ENCODE measurements at regions not wholly inside any gene's neighbourhood (a gene's known extent, or its start where the extent isn't known, plus 50 kb on each side); places are given as distances from the start of the nearest gene placed in this dataset.
"Not testable (repeated sequence)": the region's sequence is repeated elsewhere in the genome, so short reads cannot be mapped to it uniquely, and the experiment has no call there.

DNA sequence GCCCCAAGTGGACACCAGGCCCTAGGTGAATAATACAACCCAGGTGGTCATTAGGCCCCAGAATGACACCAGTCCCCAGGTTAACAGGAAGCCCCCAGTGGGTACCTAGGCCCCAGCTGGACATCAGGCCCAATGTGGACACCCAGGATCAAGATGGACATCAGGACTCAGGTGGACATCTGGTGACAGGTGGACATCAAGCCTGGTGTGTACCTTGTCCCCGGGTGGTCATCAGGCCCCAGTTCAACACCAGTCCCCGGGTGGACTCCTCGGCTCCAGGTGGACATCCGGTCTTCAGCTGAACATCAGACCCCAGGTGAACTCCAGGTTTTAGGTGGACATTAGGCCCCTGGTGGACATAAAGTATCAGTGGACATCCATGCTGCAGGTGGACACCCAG, 524.6 kb downstream of the FOXD4L4 start:
- H3K9me3 Mint-ChIP-seq = peaks cover 14% of the 10 kb centered on the region; the same call in 2 of the 3 replicates
- not testable (repeated sequence) for H4K20me1 ChIP-seq (replicated peaks; ENCODE audit: insufficient read depth); H2AFZ ChIP-seq; H3K4me1 Mint-ChIP-seq; H3K27me3 Mint-ChIP-seq (ENCODE audit: insufficient read depth, low read depth, poor library complexity); H3K4me3 ChIP-seq; H3K4me3 Mint-ChIP-seq; H3K27ac ChIP-seq (ENCODE audit: low read depth); H3K27ac Mint-ChIP-seq; ATAC-seq; H3K9me2 ChIP-seq (ENCODE audit: insufficient read depth); H3K4me2 ChIP-seq; H3K4me1 ChIP-seq (ENCODE audit: insufficient read depth); H3K36me3 ChIP-seq (ENCODE audit: insufficient read depth); H3F3A ChIP-seq (replicated peaks; ENCODE audit: low read depth); H3K79me2 ChIP-seq (replicated peaks; ENCODE audit: insufficient read depth); H3K27me3 ChIP-seq (ENCODE audit: insufficient read depth); DNase-seq (ENCODE audit: low spot score); H3K36me3 Mint-ChIP-seq (ENCODE audit: low read depth)

DNA sequence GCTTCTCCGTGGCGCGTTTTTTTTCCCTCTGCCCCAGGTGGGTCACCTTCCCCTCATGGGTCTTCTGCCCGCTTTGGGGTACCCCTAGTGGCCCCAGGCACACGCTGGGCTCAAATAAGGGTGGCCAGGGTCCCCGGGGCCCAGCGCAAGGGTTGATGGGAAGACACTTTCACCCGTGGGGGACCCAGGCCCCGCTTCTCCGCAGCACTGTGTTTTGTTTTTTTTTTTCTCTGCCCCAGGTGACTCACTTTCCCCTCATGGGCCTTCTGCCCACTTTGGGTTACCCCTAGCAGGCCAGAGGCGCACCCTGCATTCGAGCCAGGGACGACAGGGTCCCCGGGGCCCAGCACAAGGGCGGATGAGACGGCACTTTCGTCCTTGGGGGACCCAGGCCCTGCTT, 526.7 kb downstream of the FOXD4L4 start:
- not testable (repeated sequence) for H3K4me3 Mint-ChIP-seq; H3K4me1 Mint-ChIP-seq; H3K36me3 Mint-ChIP-seq (ENCODE audit: low read depth); H3K36me3 ChIP-seq (ENCODE audit: insufficient read depth); H3K79me2 ChIP-seq (replicated peaks; ENCODE audit: insufficient read depth); H3K27ac Mint-ChIP-seq; ATAC-seq; H2AFZ ChIP-seq; H3K27ac ChIP-seq (ENCODE audit: low read depth); H3K4me2 ChIP-seq; DNase-seq (ENCODE audit: low spot score); H4K20me1 ChIP-seq (replicated peaks; ENCODE audit: insufficient read depth); H3K27me3 ChIP-seq (ENCODE audit: insufficient read depth); H3K4me1 ChIP-seq (ENCODE audit: insufficient read depth); H3K4me3 ChIP-seq; H3K9me2 ChIP-seq (ENCODE audit: insufficient read depth); H3K27me3 Mint-ChIP-seq (ENCODE audit: insufficient read depth, low read depth, poor library complexity); H3F3A ChIP-seq (replicated peaks; ENCODE audit: low read depth)
- H3K9me3 Mint-ChIP-seq = peaks cover 15% of the 10 kb centered on the region; the same call in 2 of the 3 replicates

DNA sequence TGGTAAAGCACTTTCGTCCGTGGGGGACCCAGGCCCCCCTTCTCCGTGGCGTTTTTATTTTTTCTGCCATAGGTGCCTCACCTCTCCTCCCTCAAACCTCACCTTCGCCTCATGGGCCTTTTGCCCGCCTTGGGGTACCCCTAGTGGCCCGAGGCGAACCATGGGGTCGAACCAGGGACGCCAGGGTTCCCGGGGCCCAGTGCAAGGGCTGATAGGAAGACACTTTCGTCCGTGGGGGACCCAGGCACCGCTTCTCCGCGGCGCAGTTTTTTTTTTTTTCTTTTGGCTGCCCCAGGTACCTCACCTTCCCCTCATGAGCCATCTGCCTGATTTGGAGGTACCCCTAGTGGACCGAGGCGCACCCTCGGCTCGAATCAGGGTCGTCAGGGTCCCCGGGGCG, 527.8 kb downstream of the FOXD4L4 start:
- H3K27me3 Mint-ChIP-seq (ENCODE audit: insufficient read depth, low read depth, poor library complexity); H3K4me1 Mint-ChIP-seq: not testable (repeated sequence)

DNA sequence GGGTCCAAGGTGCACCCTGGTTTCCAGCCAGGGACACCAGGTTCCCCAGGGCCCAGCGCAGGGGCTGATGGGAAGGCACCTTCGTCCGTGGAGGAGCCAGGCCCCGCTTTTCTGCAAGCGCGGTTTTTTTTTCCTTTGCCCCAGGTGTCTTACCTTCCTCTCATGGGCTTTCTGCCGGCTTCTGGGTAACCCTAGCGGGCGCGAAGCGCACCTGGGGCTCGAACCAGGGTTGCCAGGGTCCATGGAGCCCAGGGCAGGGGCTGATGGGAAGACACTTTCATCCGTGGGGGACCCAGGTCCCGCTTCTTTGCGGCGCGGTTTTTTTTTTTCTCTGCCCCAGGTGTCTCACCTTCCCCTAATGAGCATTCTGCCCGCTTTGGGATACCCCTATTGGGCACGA, 529.3 kb downstream of the FOXD4L4 start:
- H3K27ac Mint-ChIP-seq; H3K4me1 Mint-ChIP-seq; H2AFZ ChIP-seq; H4K20me1 ChIP-seq (replicated peaks; ENCODE audit: insufficient read depth); H3F3A ChIP-seq (replicated peaks; ENCODE audit: low read depth); H3K79me2 ChIP-seq (replicated peaks; ENCODE audit: insufficient read depth); H3K36me3 Mint-ChIP-seq (ENCODE audit: low read depth); H3K9me2 ChIP-seq (ENCODE audit: insufficient read depth); ATAC-seq; H3K36me3 ChIP-seq (ENCODE audit: insufficient read depth); H3K4me3 ChIP-seq; H3K4me3 Mint-ChIP-seq; DNase-seq (ENCODE audit: low spot score); H3K4me2 ChIP-seq; H3K4me1 ChIP-seq (ENCODE audit: insufficient read depth); H3K27me3 Mint-ChIP-seq (ENCODE audit: insufficient read depth, low read depth, poor library complexity); H3K27ac ChIP-seq (ENCODE audit: low read depth); H3K27me3 ChIP-seq (ENCODE audit: insufficient read depth): not testable (repeated sequence)
- peaks cover 25% of the 10 kb centered on the region; the same call in 2 of the 3 replicates for H3K9me3 Mint-ChIP-seq

More for the DNA sequence above, 527.8 kb downstream of the FOXD4L4 start:
- H3K79me2 ChIP-seq (replicated peaks; ENCODE audit: insufficient read depth); H3K9me2 ChIP-seq (ENCODE audit: insufficient read depth); H3K27ac Mint-ChIP-seq; ATAC-seq; H3K36me3 Mint-ChIP-seq (ENCODE audit: low read depth); H4K20me1 ChIP-seq (replicated peaks; ENCODE audit: insufficient read depth); H3K4me1 ChIP-seq (ENCODE audit: insufficient read depth); H3F3A ChIP-seq (replicated peaks; ENCODE audit: low read depth); H3K4me3 Mint-ChIP-seq; H3K27ac ChIP-seq (ENCODE audit: low read depth); H3K4me2 ChIP-seq; H2AFZ ChIP-seq; H3K4me3 ChIP-seq; H3K36me3 ChIP-seq (ENCODE audit: insufficient read depth); H3K27me3 ChIP-seq (ENCODE audit: insufficient read depth): not testable (repeated sequence)
- H3K9me3 Mint-ChIP-seq = peaks cover 19% of the 10 kb centered on the region; the same call in 2 of the 3 replicates
- DNase-seq (ENCODE audit: low spot score) = peak; percentile 0

DNA sequence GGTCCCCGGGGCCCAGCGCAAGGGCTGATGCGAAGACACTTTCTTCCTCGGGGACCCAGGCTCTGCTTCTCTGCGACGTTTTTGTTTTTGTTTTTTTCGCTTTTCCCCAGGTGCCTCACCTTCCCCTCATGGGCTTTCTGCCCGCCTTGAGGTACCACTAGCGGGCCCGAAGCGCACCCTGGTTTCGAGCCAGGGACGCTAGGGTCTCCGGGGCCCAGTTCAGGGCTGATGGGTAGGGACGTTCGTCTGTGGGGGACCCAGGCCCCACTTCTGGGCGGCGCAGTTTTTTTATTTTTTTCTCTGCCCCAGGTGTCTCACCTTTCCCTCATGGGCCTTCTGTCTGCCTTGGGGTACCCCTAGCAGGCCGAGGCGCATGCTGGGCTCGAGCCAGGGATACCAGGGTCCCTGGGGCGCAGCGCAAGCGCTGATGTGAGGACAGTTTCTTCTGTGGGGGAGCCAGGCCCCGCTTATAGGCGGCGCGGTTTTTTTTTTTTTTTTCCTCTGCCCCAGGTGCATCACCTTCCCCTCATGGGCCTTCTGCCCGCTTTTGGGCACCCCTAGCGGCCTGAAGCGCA, 530.0 kb downstream of the FOXD4L4 start:
- H3K4me1 ChIP-seq (ENCODE audit: insufficient read depth); H3K4me1 Mint-ChIP-seq; DNase-seq (ENCODE audit: low spot score); H3K4me3 ChIP-seq; H3K4me2 ChIP-seq; H3K27me3 ChIP-seq (ENCODE audit: insufficient read depth); H3K4me3 Mint-ChIP-seq; H2AFZ ChIP-seq; H3K36me3 Mint-ChIP-seq (ENCODE audit: low read depth); H3K36me3 ChIP-seq (ENCODE audit: insufficient read depth); H3K9me2 ChIP-seq (ENCODE audit: insufficient read depth); H3F3A ChIP-seq (replicated peaks; ENCODE audit: low read depth); H4K20me1 ChIP-seq (replicated peaks; ENCODE audit: insufficient read depth); H3K27me3 Mint-ChIP-seq (ENCODE audit: insufficient read depth, low read depth, poor library complexity); H3K27ac Mint-ChIP-seq; H3K79me2 ChIP-seq (replicated peaks; ENCODE audit: insufficient read depth); ATAC-seq; H3K27ac ChIP-seq (ENCODE audit: low read depth): not testable (repeated sequence)
- peaks cover 25% of the 10 kb centered on the region; the same call in 2 of the 3 replicates for H3K9me3 Mint-ChIP-seq

DNA sequence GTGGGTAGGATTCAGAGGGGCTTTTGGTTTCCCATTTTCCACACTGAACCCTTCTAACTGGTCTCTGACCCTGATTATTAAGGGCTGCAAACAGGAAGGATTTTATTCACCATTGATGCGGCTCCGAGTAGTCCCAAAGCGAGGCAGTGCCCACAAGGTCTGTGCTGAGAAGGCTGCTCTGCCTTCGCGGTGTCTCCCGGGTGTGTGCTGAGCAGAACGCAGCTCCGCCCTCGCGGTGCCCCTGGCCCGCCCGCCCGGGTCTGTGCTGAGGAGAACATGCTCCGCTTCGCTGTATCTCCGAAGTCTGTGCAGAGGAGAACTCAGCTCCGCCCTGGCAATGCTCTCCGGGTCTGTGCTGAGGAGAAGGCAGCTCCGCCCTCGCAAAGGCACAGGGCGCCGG, 530.7 kb downstream of the FOXD4L4 start:
- not testable (repeated sequence) for DNase-seq (ENCODE audit: low spot score); H4K20me1 ChIP-seq (replicated peaks; ENCODE audit: insufficient read depth); H3K36me3 ChIP-seq (ENCODE audit: insufficient read depth); H3K79me2 ChIP-seq (replicated peaks; ENCODE audit: insufficient read depth); H3K27ac ChIP-seq (ENCODE audit: low read depth); H3K4me2 ChIP-seq; H3K4me3 ChIP-seq; H3K27me3 Mint-ChIP-seq (ENCODE audit: insufficient read depth, low read depth, poor library complexity); H3K36me3 Mint-ChIP-seq (ENCODE audit: low read depth); H3K27me3 ChIP-seq (ENCODE audit: insufficient read depth); H2AFZ ChIP-seq; H3K9me2 ChIP-seq (ENCODE audit: insufficient read depth); H3F3A ChIP-seq (replicated peaks; ENCODE audit: low read depth); H3K4me1 ChIP-seq (ENCODE audit: insufficient read depth); H3K4me1 Mint-ChIP-seq; H3K4me3 Mint-ChIP-seq; ATAC-seq; H3K27ac Mint-ChIP-seq
- H3K9me3 Mint-ChIP-seq = peaks cover 25% of the 10 kb centered on the region; the same call in 2 of the 3 replicates

DNA sequence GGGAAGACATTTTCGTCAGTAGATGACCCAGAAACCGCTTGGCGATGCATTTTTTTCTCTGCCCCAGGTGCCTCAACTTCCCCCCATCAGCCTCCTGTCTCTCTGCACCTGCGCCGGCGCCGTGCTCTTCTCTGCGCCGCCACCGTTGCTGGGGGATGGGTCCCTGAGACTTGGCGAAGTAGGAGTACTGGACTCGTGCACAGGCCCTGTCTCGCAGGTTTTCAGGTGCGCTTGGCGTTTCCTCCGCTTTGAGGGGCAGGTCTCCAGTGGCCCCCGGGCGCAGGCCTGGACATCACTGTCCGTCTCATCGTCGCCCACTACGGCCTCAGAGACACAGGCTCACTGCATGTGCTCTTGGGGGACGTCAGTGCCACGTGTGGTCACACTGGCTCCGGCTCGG, 532.1 kb downstream of the FOXD4L4 start:
- not testable (repeated sequence) for H3K4me1 Mint-ChIP-seq; H2AFZ ChIP-seq; H3K27ac ChIP-seq (ENCODE audit: low read depth); H4K20me1 ChIP-seq (replicated peaks; ENCODE audit: insufficient read depth); H3K27me3 Mint-ChIP-seq (ENCODE audit: insufficient read depth, low read depth, poor library complexity); DNase-seq (ENCODE audit: low spot score); ATAC-seq; H3K27me3 ChIP-seq (ENCODE audit: insufficient read depth); H3K4me2 ChIP-seq; H3K9me2 ChIP-seq (ENCODE audit: insufficient read depth); H3F3A ChIP-seq (replicated peaks; ENCODE audit: low read depth); H3K27ac Mint-ChIP-seq; H3K36me3 Mint-ChIP-seq (ENCODE audit: low read depth); H3K4me3 ChIP-seq; H3K36me3 ChIP-seq (ENCODE audit: insufficient read depth); H3K4me3 Mint-ChIP-seq; H3K79me2 ChIP-seq (replicated peaks; ENCODE audit: insufficient read depth); H3K4me1 ChIP-seq (ENCODE audit: insufficient read depth)
- H3K9me3 Mint-ChIP-seq = peaks cover 21% of the 10 kb centered on the region; the same call in 2 of the 3 replicates

Data from GM23338 (cell line).